AG09319 (cell line): ENCODE measurements at regions not wholly inside any gene's neighbourhood (a gene's known extent, or its start where the extent isn't known, plus 50 kb on each side); places are given as distances from the start of the nearest gene placed in this dataset.

Source experiments
- DNase-seq: peaks from one replicate; pipeline ENCODE4 v3.0.0-alpha.2; 2010; ENCODE audit warnings: low read depth; ENCODE audit errors: extremely low read depth
- CTCF ChIP-seq: IDR thresholded peaks from 2 replicates; pipeline ENCODE4 v1.5.1; 2011; ENCODE audit warnings: low read depth, mild to moderate bottlenecking, inconsistent platforms, low read length, moderate library complexity

- no peak for TF ChIP-seq CTCF
- no peak for DNase-seq
Measured at GRCh38 chr5:60338846-60339245, 361.1 kb downstream of the DEPDC1B start.

DNA sequence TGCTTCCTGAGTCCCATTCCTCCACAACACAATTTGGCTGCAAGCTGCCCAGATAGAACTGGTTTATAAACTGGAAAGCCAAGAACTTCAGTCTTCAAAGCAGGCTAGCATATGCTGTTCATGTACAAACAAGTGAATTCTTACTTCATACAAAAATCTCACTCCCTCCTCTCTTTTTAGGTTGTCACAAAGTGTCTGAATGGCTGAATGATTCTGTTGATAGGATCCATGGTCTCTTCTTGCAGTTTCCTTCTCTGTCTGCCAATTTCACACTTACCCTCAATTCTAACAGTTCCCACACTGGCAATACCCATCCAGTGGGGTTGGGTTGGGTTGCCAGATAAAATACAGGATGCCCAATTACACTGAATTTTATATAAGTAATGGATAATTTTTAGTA lies 363.5 kb downstream of the DEPDC1B start:
- no peak for DNase-seq
- no peak for TF ChIP-seq CTCF

- DNase-seq: no peak
Measured at GRCh38 chr5:60335913-60336312, 364.1 kb downstream of the DEPDC1B start.

DNA sequence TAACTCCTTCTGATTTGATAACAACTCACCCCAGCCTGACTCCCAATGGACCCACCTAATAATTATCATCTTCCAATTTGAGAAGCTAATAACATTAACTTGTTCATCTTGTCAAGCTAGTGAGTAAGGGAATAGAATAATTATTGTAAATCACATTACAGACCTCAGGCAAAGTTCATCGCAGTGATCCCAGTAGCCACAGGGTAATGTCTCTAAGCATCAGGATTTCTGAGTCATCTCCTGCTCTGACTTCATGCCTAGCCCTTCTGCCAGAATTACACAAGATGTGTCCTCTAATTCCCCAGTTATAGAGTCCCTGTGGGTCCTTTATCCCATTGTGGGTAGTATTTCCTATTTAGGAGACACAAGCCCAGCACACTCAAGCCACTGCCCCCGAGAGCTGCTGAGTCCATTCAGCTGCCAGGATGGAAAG lies 365.7 kb downstream of the DEPDC1B start:
- DNase-seq: peak; percentile 14
- no peak for TF ChIP-seq CTCF

More at GRCh38 chr5:60335913-60336312, 364.1 kb downstream of the DEPDC1B start:
- TF ChIP-seq CTCF: no peak

DNA sequence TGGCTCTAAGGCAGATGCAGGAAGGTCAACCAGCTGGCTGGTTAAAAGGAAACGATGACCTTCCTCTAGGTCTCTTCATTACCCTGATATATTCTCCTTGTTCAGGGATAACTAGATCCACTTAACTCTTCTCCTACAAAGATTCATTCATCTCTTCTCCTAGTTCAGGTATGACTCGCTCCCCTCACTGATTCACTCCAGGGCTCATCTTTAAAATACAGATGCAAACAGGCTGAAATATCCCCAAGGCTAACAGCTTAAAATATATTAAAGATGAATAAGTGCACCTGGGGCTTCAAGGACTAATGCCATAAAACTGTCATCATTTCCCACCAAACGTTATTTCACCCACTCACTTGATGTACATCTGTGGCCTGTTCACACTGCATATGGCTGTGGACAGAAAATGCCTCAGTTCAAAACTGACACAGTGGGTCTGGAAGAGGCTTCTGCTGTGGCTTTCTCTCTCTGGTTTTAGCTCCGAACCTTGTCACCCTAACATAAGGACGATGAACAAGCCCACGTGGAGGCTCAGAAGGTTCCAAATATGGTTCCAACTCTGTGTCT lies 366.9 kb downstream of the DEPDC1B start:
- DNase-seq: no peak
- TF ChIP-seq CTCF: no peak

DNA sequence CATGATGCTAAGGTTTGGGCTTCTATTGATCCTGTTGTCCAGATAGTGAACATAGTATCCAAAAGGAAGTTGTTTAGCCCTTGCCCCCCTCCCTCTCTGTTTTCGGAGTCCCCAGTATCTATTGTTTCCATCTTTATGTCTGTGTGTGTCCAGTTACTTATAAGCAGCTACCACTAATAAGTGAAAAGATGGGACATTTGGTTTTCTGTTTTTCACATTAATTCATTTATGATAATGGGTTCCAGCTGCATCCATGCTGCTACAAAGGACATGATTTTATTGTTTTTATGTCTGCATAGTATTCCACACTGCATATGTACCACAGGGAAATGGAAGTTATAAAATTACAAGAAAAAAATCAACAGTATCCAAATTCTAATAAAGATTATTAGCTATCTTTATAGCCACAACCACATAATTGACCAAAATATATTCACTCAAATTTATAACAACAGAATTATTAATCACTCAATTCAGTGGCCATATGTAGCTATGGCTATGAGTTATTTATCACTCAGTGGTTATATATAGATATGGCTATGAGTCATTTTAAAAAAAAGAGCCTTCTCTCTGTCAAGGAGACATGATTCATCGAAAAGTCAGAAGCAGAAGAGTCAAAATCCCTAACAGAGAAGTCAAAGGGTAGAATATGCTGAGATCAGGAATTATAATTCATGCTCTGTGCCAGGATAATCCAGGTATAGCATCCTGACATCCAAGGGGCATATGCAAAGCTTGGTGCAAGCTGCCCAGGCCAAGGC lies 367.5 kb downstream of the DEPDC1B start:
- TF ChIP-seq CTCF: no peak
- DNase-seq: no peak

DNA sequence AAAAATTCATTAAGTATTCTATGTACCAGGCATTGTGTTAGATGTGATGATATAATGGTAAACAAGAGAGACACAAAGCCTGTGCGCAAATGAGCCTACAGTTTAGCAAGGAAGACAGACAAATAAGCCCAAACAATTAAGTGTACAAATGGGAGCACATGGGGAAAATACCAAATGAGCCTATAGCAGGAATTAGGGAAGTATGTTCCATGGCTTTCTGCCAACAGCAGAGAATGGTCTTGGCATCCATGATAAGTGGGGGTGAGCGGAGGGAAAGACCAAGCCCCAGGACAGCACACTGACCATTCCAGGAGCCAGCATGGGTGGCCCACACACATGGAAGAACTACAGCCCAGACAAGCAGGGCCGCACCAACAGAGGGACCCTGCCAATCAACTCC lies 369.7 kb downstream of the DEPDC1B start:
- no peak for DNase-seq
- TF ChIP-seq CTCF: no peak
